Astrocyte of the spinal cord (primary cell): ENCODE measurements at regions not wholly inside any gene's neighbourhood (a gene's known extent, or its start where the extent isn't known, plus 50 kb on each side); places are given as distances from the start of the nearest gene placed in this dataset.

Experiments
- DNase-seq: peaks from one replicate; pipeline ENCODE4 v3.0.0; 2011; ENCODE audit warnings: low read depth, low spot score
- H3K4me3 ChIP-seq: 2 replicates; pipeline ENCODE4 v1.5.1; 2011; ENCODE audit warnings: low read depth, mild to moderate bottlenecking, low read length, moderate library complexity
- in situ Hi-C: cut with HindIII; loops from 2 replicates; pipeline ENCODE4 v1.10.0; 2017; ENCODE audit warnings: low sequenced_read_pairs
- TF ChIP-seq, protein P1 (sequence below): IDR thresholded peaks from 2 replicates; pipeline ENCODE4 v1.5.1; 2012; ENCODE audit warnings: low read depth, mild to moderate bottlenecking, low read length, inconsistent platforms

DNA sequence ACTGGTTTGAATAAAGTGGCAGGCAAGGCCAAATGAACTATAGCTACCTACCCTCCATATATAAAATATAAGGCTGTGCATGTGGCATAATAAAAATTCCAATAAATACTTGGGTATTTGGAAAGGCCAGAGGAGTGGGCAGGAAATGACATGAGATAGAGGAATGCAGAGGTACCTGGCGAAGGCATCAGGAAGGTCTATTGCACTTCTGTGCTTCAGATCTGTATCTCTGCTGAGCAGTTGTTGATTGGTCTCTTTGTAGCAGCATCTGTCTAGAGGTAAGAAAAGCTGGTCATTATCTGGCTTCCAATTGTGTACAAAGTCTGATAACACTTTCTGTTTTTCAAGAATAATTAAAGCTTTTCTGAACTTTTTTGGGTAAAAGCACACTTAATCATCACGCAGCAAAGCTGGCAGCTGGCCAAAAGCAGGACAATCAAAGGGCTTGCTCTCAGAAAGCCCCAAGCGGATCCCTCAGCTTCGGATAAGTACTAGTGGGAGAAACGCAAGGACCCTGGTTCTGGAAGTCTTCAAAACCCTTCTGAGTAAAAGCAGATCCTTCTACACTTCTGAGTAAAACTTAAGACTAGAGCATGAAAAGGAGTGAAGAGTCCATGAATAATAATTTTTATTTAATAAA, 120.1 kb upstream of the TCF21 start:
- in situ Hi-C loops: no loop called here
- no peak overlapping the region for H3K4me3 ChIP-seq
- DNase-seq: no peak
- TF ChIP-seq, protein P1, sequence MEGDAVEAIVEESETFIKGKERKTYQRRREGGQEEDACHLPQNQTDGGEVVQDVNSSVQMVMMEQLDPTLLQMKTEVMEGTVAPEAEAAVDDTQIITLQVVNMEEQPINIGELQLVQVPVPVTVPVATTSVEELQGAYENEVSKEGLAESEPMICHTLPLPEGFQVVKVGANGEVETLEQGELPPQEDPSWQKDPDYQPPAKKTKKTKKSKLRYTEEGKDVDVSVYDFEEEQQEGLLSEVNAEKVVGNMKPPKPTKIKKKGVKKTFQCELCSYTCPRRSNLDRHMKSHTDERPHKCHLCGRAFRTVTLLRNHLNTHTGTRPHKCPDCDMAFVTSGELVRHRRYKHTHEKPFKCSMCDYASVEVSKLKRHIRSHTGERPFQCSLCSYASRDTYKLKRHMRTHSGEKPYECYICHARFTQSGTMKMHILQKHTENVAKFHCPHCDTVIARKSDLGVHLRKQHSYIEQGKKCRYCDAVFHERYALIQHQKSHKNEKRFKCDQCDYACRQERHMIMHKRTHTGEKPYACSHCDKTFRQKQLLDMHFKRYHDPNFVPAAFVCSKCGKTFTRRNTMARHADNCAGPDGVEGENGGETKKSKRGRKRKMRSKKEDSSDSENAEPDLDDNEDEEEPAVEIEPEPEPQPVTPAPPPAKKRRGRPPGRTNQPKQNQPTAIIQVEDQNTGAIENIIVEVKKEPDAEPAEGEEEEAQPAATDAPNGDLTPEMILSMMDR: no peak

DNA sequence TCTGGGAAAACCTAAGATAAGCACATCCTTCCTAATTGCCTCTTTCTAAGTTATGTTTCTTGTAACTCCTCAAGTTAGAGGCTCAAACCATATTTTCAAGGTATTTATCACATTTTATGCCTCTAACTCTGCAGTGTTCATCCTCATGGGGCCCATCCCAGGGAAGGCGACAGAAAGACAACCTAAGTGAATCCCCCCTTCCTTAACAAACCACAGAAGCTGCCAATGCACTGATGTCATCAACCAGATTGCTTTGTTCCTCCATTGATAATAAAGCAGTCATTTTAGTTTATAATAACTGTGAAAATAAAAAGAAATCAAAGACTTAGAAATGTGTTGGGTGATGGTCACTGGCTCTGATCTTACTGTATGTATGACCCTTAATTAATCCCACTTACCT, 119.5 kb upstream of the TCF21 start:
- in situ Hi-C loops: no loop called here
- no peak for DNase-seq
- no peak overlapping the region for H3K4me3 ChIP-seq
- TF ChIP-seq, protein P1: no peak

DNA sequence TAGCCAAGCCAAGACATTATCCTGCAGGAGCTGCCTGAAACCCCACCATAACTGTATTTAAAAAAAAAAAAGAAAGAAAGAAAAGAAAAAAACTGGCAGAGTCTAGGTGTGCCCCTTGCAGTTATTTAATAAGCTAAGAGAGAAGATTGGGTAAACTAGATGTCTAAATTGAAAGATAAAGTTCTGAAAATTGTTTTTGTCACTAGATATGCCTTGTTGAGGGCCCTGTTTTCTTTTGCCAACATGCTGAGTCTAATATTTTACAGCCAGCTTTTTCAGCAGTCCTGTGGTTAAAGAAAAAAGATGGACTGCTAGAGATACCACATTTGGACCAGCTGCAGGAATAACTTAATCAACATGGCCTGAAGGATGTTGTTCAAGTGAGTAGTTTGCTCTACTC, 116.3 kb upstream of the TCF21 start:
- no peak for DNase-seq
- in situ Hi-C loops: no loop called here
- TF ChIP-seq, protein P1: no peak
- H3K4me3 ChIP-seq: no peak overlapping the region

DNA sequence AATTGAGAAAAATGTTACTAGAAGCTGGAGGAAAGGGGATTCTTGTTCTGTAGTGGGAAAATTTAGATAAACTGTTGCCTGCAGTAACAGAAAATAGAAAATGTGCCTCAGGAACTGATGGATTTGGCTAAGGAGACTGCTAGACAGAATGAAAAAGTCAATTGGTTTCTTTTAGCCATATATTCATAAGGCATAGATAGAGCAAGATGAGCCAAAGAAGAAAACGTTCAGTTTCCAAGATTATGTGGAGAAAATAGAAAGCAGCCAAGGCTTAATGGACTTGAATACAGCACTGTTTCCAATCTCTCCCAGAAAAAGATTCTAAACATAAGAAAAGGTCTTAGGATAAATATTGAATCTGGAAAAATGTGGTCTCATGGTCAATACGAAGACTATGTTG, 115.1 kb upstream of the TCF21 start:
- in situ Hi-C loops: no loop called here
- TF ChIP-seq, protein P1: no peak
- H3K4me3 ChIP-seq: no peak overlapping the region
- no peak for DNase-seq

DNA sequence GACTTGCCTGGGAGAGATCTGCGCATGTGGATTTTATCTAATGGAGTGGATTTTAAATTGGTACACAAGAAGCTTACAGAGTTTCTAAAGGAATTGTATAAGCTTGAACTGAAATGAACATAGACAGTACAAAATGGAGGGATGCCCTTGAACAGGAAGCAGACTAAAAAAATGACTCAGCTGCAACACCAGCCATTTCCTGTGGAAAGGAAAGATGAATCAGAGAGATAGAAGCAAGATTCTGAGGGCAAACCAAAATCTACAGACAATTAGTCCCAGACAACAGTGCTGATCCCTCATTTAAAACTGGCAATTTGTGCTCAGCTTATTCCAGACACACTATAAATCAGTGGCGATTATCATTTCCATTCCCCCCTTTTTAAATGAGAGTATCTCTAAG, 114.6 kb upstream of the TCF21 start:
- TF ChIP-seq, protein P1: no peak
- no peak overlapping the region for H3K4me3 ChIP-seq
- DNase-seq: peak; percentile 48
- in situ Hi-C loops: no loop called here

DNA sequence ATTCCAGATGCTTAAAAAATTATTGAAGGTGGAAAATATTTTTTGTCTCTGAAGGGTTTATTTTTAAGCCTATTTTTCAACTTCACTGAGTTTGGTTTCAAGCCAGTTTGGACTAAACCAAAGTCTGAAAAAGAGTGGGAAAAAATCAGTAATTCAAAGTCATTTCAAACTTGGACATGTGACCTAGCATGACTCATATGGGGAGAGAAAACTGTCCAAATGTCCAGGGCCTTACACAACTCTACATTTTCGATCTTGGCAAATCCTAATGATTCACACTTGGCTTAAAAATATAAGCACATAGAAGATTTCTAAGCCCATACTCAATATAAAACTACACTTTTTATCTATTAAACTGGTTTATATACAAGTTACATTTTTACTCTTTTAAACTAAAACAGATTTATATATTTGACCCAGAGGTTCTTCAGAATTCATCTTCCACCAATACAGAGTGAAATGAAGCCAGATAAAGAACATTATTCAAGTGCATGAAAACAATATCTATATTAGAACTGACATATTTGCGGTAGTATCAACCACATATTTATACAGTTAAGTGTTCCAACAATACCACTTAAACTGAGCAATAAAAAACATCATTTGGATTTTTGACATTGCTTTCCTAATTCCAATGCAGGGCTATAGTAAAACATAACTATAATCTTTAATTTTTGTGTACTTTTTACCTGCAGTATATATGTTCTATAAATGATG, 110.3 kb upstream of the TCF21 start:
- peak; percentile 80 for DNase-seq
- in situ Hi-C loops: no loop called here
- TF ChIP-seq, protein P1: no peak
- no peak overlapping the region for H3K4me3 ChIP-seq
